ENCODE measurements at regions not wholly inside any gene's neighbourhood (a gene's known extent, or its start where the extent isn't known, plus 50 kb on each side); places are given as distances from the start of the nearest gene placed in this dataset.
"Not testable (repeated sequence)": the region's sequence is repeated elsewhere in the genome, so short reads cannot be mapped to it uniquely, and the experiment has no call there.

DNA sequence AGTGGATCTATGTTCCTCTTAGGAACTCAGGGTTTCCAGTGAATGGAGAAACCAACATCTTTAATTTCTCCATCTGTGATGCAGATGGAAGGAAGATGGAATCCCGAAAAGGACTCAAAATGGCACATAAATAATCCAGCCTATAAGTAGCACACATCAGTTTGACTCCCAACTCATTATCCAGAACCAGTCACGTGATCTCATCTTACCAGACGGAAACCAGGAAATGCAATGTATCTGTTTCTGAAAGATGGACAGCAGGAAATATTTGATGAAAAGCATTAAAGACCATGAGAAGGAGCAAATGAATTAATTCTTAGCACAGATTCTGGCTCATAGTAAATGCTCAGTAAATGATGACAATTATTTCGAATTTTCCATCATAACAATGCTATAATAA is 443.1 kb upstream of the FMR1 start:
- DNase-seq (no peak), ATAC-seq (no peak)
- intact Hi-C loops (cut with DNase I, micrococcal nuclease) = no loop called here

DNA sequence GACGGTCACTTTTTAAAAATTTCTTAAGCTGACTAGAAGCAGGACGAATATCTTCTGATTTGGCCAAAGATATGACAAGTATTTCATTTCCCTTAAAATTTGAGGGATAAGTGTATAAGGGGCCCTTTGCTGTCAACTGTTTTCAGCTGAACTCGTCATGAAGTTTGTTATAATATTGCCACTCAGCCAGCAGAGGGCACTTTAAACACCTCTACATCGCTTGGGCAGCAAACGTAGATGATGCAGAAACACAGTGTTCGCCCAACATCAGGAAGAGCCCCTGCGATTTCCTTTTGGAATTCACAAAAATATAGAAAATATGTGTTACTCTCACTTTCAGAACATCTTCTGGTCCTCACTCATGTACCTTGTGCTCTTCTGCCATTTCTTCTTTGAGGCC is 435.7 kb upstream of the FMR1 start:
- intact Hi-C loops (cut with DNase I, micrococcal nuclease) = no loop called here
- ATAC-seq = no peak
- no peak for DNase-seq

DNA sequence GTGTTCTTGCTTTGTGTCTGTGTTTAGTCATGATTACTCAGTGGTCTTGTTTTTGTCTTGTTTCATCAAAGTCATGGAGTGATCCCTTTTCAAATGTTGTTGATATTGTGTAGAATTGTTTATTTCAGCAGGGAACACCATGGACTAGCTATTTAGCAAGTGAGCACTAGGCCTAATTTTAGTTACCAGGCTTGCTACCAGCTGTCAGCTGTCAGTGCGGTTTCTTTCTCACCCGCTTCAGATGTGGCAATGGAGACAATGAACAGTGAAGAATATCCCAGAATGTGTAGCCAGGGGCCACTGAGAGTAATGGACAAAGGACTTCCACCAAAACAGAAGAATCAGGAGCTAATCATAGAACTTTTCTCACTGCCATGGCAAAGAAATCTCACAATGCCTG is 432.8 kb upstream of the FMR1 start:
- no peak for DNase-seq
- intact Hi-C loops (cut with DNase I, micrococcal nuclease) = no loop called here
- no peak for ATAC-seq

DNA sequence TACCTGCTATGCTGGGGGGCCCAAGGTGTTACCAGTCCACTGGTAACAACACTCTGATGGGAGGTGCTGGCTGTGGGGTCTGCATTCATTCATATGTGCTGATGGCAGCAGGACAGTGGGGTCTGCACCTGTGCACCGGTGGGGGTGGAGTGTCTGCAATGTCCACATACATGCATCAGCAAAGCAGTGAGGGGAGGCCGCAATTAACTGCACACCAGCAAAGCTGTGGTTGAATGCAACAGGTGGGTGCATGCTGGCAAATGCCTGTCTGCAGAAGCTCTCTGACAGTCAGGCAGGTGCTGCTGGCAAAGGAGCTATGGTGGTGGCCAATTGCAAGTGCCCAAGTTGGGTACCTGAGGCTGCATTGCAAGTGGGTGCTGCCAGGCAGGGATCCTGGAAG is 426.5 kb upstream of the FMR1 start:
- no peak for ATAC-seq
- no peak for DNase-seq
- intact Hi-C loops (cut with DNase I, micrococcal nuclease) = no loop called here

DNA sequence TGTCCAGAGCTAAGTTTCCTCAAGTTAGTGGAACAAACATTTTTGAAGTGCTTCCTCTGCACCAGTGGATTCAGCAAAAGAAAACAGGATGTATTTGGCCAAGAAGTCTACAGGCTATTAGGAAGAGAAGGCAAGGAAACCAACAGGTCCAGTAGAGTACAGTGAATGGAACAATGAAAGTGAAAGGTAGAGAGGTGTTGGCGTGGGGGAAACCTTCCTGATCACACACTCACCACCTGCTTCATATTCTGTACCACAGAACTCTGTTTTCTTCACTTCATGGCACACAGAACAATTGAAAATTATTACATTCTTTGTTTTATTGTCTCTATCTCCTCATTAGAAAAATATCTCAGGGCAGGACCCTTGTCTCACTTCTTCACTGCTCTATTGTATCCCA is 417.4 kb upstream of the FMR1 start:
- intact Hi-C loops (cut with DNase I, micrococcal nuclease) = no loop called here
- ATAC-seq (no peak), DNase-seq (no peak)

DNA sequence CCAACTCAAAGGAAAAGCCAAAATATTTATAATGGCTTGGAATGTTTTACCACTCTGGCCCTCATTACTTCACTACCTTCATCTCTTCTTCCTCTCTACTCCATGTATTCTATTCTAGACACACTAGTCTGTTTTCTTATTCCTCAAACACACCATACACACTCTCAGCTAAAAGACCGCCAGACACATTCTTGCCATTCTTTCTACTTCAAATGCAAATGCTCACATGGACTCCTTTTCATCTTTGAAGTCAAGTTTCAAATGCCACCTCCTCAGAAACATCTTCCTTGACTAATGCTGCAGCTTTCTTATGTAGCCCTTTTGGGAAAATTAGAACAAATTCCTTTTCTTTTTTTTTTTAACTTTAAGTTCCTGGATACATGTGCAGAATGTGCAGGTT is 412.9 kb upstream of the FMR1 start:
- DNase-seq = no peak
- intact Hi-C loops (cut with DNase I, micrococcal nuclease) = no loop called here
- no peak for ATAC-seq

DNA sequence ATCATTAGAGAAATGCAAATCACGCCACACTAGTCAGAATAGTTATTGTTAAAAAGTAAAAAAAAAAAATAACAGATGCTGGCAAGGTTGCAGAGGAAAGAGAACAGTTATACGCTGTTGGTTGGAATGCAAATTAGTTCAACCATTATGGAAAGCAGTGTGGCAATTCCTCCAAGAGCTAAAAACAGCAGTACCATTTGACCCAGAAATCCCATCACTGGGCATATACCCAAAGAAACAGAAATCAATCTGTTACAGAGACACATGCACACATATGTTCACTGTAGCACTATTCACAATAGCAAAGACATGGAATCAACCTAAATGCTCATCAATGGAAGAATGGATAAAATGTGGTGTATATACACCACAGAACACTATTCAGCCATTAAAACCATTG is 388.7 kb upstream of the FMR1 start:
- no peak for ATAC-seq
- intact Hi-C loops (cut with DNase I, micrococcal nuclease) = no loop called here
- no peak for DNase-seq

DNA sequence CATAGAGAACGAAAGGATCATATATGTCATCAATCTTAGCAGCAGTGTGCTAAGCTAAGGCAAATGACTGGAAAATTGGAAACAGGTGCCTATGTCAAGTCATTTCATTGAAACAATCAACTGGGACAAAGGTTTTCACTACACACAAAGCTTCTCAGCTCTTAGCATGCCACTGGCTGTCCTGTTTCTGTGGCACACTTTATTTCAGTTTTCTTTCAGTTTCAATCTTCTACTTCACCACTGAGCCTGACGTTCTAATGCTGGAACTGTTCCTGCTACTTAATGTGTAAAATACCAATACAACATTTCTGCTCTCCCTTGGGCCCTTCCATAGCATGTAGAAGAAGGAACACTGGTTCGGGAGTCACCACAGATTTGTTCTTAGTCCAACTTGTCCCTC is 378.3 kb upstream of the FMR1 start:
- DNase-seq (no peak), ATAC-seq (no peak)
- intact Hi-C loops (cut with DNase I, micrococcal nuclease) = no loop called here

DNA sequence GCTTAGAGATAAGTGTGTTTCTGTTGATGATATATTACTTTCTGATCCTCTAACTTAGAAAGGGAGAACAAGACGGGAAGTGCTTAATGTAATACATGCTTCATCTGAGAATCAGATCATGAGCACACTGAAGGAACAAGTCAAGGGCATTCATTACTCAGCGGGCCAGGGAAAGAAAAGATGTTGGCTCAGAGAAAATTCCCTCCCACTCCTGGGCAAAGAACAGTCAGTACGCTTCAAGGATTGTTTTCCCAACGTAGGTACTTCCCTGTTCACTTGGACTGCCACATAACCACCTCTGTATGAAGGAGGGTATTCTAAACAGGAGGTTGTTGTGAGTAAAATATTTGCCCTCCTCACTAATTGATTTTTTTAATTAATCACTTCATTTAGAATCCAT is 374.5 kb upstream of the FMR1 start:
- intact Hi-C loops (cut with DNase I, micrococcal nuclease) = no loop called here
- ATAC-seq = no peak
- DNase-seq = no peak

DNA sequence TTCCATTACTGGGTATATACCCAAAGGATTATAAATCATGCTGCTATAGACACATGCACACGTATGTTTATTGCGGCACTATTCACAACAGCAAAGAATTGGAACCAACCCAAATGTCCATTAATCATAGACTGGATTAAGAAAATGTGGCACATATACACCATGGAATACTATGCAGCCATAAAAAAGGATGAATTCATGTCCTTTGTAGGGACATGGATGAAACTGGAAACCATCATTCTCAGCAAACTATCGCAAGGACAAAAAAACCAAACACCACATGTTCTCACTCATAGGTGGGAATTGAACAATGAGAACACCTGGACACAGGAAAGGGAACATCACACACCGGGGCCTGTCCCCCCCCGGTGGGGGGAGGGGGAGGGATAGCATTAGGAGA is 363.7 kb upstream of the FMR1 start:
- intact Hi-C loops (cut with DNase I, micrococcal nuclease); DNase-seq; ATAC-seq: not testable (repeated sequence)

DNA sequence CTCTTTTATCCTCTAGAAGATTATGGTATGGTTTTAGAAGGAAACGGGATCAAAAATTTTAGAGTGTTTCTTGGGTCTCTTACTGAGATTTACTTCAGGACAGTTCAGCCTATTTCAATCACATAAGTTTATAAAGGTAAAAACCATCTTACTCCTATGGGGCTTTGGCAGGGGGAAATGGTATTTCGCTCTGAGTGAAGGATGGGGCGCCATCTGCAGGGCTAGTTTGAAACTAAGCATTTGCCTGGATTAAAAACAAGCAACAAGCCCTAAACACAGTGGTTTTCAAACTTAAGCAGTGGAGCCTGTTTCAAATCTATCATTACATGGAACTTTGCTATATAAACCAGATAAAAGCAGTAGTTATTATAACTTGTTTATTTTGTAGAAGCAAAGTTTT is 361.5 kb upstream of the FMR1 start:
- no peak for ATAC-seq
- DNase-seq = no peak
- intact Hi-C loops (cut with DNase I, micrococcal nuclease) = no loop called here

DNA sequence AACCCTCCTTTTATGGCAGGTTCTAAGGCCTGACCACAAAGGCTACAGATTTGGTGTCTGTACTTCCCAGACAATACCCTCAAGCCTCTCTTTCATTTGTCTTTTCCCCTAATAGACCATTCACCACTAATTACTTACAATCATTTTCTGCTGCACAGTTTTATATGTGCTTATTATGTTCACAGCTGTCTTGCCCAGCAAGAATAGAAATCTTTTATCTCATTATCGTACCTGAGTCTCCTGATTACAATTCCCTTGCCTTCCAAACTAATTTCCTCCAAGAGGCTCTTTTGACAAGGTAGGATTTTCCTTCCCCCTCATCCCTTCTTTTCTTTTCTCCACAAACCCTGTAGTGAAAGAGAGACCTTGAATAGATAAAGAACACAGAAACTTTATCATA is 352.5 kb upstream of the FMR1 start:
- DNase-seq = no peak
- intact Hi-C loops (cut with DNase I, micrococcal nuclease) = no loop called here
- ATAC-seq = no peak

DNA sequence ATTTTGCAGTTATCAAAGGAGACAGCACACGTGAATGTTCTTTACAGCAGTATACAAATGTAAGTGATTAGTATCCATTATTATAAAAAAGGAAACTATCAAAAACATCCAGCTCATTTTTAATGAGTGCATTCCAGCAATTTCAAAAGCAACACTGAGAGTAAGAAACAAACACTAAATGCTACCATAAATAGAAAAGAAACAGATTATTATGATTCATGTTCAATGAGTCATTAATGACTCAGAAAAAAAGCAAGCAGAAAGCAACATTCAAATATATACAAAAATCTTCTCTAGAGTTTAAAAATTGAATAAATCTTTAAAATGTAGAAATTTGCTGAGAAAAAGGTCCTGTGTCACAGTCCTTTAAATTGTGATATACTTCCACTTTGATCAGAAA is 346.5 kb upstream of the FMR1 start:
- DNase-seq (no peak), ATAC-seq (no peak)
- intact Hi-C loops (cut with DNase I, micrococcal nuclease) = no loop called here

DNA sequence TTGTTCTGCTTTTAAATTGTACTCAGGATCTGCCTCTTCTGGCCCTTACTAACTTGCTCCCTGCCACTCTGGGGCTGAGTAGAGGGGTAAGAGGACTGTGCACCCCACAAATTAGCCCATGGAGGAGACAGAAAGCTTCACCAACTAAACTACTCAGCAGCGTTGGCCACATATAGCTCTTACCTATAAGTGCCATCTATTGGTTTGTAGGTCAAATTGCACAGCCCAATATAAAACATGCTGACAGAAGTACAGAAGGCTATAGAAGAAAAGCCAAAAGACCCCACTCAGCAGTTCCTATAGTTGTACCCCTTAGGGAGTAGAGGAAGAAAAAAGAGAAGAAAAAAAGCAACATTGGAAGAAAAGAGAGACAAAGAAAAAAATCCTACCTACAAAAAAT is 341.2 kb upstream of the FMR1 start:
- no peak for ATAC-seq
- no peak for DNase-seq
- intact Hi-C loops (cut with DNase I, micrococcal nuclease) = no loop called here

DNA sequence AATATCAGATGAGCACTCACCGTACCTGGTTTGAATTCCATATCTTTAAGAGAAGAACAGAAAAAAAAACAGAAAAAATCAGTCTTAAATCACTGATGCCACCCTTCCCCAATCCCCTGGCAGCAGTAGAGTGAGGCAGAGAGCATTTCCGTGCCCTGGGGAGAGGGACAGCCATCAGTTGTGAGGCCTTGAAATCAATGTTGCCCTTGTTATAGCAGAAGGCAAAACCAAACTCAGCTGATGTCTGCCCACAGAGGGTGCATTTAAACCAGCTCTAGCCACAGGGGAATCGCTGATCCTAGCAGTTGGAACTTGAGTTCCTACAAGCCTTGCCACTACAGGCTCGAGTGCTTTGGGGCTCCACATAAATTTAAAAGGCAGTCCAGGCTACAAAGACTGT is 338.5 kb upstream of the FMR1 start:
- DNase-seq (no peak), ATAC-seq (no peak)
- intact Hi-C loops (cut with DNase I, micrococcal nuclease) = no loop called here

DNA sequence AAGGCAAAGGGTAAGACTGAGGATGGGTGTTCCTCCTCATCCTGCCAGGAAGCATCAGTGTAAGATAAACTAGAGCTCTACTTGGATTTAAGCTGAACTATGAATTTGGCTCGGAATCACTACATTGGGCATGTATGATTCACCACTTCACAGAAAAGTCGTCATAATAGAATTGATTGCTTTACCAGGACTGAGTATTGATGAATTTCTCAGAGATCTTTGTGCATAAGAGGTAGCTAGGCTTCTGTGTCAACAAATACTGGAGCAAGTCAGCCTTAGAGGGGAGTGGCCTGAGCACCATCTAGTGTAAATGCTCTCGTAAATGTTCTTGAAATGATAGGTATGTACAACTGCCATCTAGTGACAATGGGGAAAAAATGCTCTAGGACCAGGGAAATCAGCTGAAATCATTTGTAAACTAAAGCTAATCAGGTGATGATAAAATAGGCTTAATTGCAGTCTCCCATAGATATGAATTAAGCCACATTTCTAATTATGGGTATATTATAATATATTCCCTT is 309.5 kb upstream of the FMR1 start:
- intact Hi-C loops (cut with DNase I, micrococcal nuclease) = no loop called here
- ATAC-seq = no peak
- DNase-seq = no peak

DNA sequence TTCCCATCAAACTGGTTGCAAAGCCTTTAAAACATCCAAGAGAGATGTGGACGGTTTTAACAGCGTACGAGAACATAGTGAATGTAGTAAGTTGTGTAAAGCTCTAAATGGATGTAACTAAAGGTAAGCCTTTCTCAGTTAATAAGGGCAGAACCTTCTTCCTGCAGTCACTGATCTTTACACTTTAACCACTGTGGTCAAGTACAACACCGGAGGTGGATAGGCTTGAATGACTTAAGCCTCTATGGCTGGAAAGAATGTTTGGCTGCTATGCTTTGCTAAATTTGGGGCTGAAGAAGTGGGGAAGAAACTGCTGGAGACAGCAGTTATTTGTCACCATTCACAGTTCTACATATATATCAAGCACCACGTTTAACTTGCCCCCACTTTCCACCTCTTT is 285.1 kb upstream of the FMR1 start:
- intact Hi-C loops (cut with DNase I, micrococcal nuclease) = no loop called here
- ATAC-seq = no peak
- DNase-seq = no peak

DNA sequence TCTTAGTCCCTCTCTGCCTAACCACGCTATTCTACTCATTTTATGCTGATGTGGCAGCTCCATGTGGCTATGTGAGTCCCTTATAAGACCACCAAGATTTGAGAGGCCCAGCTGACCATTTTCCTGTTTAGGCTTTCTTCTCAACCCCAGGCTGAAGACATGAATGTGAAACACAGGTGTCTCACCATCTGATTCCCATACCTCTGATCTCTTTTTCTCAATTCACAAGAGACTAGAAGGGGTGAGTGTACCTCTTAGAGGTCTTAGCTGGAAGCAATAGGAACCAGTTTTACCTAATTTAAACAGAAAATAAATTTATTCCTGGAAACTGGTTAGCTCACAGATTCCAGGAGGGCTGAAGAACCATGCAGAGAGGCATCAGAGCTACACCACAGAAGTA is 276.5 kb upstream of the FMR1 start:
- ATAC-seq (no peak), DNase-seq (no peak)
- intact Hi-C loops (cut with DNase I, micrococcal nuclease) = no loop called here

DNA sequence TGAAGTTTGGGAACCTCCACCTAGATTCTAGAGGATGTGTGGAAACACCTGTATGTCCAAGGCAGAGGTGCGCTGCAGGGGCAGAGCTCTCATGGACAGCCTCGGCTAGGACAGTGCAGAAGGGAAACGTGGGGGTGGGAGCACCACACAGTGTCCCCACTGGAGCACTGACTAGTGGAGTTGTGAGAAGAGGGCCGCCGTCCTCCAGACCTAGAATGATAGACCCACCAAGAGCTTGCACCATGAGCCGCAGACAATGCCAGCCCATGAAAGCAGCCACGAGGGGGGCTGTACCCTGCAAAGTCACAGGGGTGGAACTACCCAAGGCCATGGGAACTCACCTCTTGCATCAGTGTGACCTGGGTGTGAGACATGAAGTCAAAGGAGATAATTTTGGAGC is 274.5 kb upstream of the FMR1 start:
- ATAC-seq (no peak), DNase-seq (no peak)
- intact Hi-C loops (cut with DNase I, micrococcal nuclease) = no loop called here

DNA sequence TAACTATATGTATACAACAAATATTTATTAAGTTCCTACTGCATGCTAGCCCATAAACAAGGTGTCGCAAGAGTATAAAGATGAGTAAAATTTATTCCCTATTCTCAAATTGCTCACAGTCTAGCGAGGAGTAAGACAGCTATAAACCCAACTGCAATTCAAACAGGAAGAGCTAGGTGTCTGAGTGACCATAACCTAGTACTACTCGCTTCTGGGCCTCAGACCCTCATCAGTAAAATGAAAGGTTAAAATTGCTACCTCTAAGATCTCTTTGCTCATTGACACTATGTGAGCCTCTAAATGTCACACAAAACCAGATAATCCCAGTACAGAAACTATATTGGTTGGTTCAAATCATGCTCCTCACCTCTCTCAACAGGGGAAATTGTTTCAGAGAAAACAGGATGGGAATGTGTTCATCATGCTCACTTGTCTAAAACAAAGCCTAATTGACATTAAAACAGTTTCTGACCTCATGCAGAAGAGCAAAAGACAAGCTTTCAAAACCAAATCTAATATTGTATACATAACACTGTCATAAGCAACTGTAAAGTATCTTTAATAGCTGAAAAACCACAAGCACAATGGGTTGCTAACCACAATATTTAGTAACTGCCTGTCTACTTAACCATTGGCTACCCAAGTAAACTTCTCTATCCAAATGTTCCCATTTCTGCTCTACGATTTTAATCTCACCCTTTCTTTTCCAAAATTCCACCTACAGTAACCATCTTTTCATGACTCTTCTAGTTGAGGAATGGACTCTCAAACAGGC is 264.6 kb upstream of the FMR1 start:
- no peak for ATAC-seq
- DNase-seq = no peak
- intact Hi-C loops (cut with DNase I, micrococcal nuclease) = no loop called here

DNA sequence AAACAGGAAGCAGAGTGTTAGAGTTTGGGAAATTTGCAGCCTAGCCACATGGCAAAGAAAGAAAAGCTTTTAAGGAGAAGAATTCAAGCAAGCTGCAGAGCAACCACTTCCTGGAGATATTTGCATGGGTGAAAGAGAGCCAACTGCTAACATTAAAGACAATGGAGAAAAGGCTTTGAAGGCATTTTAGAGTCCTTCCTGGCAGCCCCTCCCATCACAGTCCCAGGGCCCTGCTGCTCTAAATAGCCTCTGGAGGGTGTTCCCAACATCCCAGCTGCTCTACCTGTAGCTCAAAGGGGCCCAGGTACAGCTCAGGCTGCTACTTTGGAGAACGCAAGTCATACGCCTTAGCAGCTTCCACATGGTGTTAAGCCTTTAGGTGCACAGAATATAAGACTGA is 235.9 kb upstream of the FMR1 start:
- no peak for DNase-seq
- intact Hi-C loops (cut with DNase I, micrococcal nuclease) = no loop called here
- ATAC-seq = no peak
